Urothelium cell line (cell line): ENCODE measurements at regions not wholly inside any gene's neighbourhood (a gene's known extent, or its start where the extent isn't known, plus 50 kb on each side); places are given as distances from the start of the nearest gene placed in this dataset.
"Not testable (repeated sequence)": the region's sequence is repeated elsewhere in the genome, so short reads cannot be mapped to it uniquely, and the experiment has no call there.

Experiments
- DNase-seq: peaks from one replicate; pipeline ENCODE4 v3.0.0; 2011; ENCODE audit warnings: low spot score, mixed read lengths
- FAIRE-seq: peaks from 2 replicates; lab custom pipeline; 2011; peaks lifted over from hg19 to GRCh38; lab: Jason Lieb, UNC

GRCh38 chr3:105255350-105255749, 111.4 kb upstream of the ALCAM start:
- FAIRE-seq (no peak), DNase-seq (no peak)

- DNase-seq (no peak), FAIRE-seq (no peak)
These were observed 107.2 kb upstream of the ALCAM start for GRCh38 chr3:105259496-105259895.

GRCh38 chr3:105260385-105260784, 106.3 kb upstream of the ALCAM start:
- no peak for DNase-seq
- FAIRE-seq: no peak

- DNase-seq (no peak), FAIRE-seq (no peak)
These were observed 92.2 kb upstream of the ALCAM start for GRCh38 chr3:105274536-105274935.

GRCh38 chr3:105274958-105275357, 91.8 kb upstream of the ALCAM start:
- no peak for FAIRE-seq

GRCh38 chr3:105277656-105278055, 89.1 kb upstream of the ALCAM start:
- FAIRE-seq: no peak

More at GRCh38 chr3:105274958-105275357, 91.8 kb upstream of the ALCAM start:
- no peak for DNase-seq

GRCh38 chr3:105278688-105279087, 88.0 kb upstream of the ALCAM start:
- FAIRE-seq (no peak), DNase-seq (no peak)

More at GRCh38 chr3:105277656-105278055, 89.1 kb upstream of the ALCAM start:
- DNase-seq: no peak

- FAIRE-seq (no peak), DNase-seq (no peak)
These were observed 84.7 kb upstream of the ALCAM start for GRCh38 chr3:105281989-105282388.

GRCh38 chr3:105284876-105285275, 81.8 kb upstream of the ALCAM start:
- FAIRE-seq: no peak
- DNase-seq: no peak

GRCh38 chr3:105285653-105286241, 81.0 kb upstream of the ALCAM start:
- no peak for DNase-seq
- no peak for FAIRE-seq

GRCh38 chr3:105293441-105293840, 73.3 kb upstream of the ALCAM start:
- FAIRE-seq (no peak), DNase-seq (no peak)

GRCh38 chr3:105296182-105296822, 70.4 kb upstream of the ALCAM start:
- not testable (repeated sequence) for FAIRE-seq, DNase-seq

- FAIRE-seq: no peak
- DNase-seq: no peak
These were observed 62.2 kb upstream of the ALCAM start for GRCh38 chr3:105304487-105304886.

GRCh38 chr3:105315144-105315543, 51.6 kb upstream of the ALCAM start:
- DNase-seq (no peak), FAIRE-seq (no peak)

- FAIRE-seq (no peak), DNase-seq (no peak)
These were observed 50.9 kb upstream of the ALCAM start for GRCh38 chr3:105315815-105316214.

GRCh38 chr3:105316331-105316730, 50.4 kb upstream of the ALCAM start:
- no peak for FAIRE-seq

More at GRCh38 chr3:105316331-105316730, 50.4 kb upstream of the ALCAM start:
- no peak for DNase-seq
